Fibroblast of skin of right quadriceps (primary cell): ENCODE measurements at regions not wholly inside any gene's neighbourhood (a gene's known extent, or its start where the extent isn't known, plus 50 kb on each side); places are given as distances from the start of the nearest gene placed in this dataset.

ENCODE experiments used
- DNase-seq: peaks from one replicate; pipeline ENCODE4 v3.0.0-alpha.2; 2013

DNA sequence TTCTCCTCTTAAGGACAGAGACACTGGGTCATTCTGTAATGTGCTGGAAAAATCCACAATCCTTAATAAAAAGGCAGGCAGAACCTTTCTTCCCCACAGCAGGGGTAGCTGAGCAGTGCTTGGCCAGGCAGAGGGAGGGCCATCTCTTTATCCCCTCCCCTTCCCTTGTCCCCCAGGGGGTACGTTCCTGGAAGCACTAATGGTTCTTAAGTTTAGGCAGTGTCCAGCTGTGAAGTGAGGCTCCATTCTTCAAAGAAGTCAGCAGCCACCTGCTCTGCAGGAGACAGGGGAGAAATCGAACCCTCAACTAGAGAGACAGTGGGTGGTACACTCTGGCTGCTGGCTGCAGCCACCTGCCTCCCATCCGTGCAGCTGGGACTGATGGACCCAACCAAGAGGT lies 533.9 kb upstream of the CDH11 start:
- DNase-seq: no peak

DNA sequence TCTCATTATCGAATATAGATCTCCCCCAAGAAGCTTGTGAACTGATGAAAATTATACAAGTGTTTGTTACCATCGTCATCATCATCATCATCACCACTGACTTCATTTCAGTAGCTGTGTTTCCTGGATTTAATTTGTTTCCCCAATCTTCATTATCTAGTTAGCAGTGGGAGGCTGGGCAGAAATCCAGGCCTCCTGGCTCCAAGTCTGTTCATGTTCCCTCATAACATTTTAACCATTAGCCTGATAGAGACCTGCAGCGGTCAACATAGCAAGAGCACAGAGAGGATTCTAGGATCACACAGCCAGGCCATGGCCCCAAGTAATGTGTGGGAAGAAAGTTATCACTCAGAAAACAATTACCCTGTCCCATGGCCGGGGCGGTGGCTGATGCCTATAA lies 526.2 kb upstream of the CDH11 start:
- no peak for DNase-seq

DNA sequence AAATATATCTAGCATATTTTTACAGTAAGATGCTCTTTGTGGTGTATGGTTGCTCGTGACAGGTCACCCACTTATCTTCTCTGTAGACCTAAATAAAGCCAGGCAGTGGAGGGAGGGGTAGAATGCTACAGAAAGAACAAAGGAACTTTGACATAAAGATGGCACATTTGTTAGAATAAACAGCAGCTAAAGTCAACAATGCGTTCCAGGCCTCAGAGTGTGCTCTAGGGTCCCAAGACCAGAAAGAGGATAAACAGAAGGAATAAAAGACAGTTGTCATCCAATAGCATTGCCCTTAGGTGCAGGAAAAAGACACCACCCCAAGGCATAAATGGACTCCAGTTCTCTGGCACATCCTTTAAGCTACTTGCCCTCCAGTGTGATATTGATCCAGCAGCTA lies 523.0 kb upstream of the CDH11 start:
- no peak for DNase-seq

- DNase-seq: no peak
Observed at GRCh38 chr16:65641762-65642289, 520.0 kb upstream of the CDH11 start.

DNA sequence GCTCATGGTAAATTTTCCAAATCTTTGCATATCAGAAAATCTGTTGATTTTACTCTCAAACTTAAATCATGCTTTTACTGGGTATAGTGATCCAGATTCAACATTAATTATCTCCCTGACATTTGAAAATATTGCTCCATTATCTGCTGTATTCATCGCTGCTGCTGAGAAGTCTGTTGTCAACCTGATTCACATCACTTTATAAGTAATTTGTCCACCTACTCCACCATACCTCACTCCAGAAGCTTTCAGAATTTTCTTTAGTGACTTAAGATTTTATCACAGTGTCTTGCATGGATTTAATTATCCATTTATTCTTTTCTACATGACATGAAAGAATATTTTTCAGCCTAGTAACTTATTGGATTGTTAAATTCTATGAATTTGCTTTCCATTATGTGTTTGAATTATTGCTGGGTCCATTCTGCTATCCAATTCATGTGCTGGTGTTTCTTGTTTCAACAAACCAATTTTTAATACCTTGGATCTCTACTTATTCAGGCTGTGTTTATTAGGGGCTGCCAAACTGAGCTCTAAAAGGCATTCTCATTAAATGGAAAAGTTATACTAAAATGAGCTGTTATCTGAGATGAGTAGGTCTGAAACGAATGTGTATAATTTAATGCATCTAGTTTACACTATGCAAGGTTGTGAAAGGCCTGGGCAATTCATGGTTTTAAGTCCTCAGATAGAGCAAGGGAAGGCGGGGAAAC lies 519.3 kb upstream of the CDH11 start:
- DNase-seq: no peak

DNA sequence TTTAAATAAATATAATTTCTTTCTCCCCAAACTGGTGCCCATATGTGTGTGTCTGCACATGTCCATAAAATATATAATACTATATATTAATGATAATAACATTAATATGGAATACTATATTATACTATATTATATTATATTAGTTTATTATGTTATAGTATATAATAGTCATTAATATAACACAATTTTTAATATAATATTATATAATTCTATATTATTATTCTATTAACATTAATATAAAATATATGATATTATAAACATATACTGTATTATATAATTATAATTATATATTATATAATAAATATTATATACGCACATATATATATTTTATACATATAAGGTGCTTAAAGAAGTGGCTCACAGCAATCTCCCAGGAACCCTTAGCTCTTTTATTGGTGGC lies 513.0 kb upstream of the CDH11 start:
- no peak for DNase-seq

- no peak for DNase-seq
Observed at GRCh38 chr16:65634291-65634690, 512.4 kb upstream of the CDH11 start.

- peak; percentile 51 for DNase-seq
Observed at GRCh38 chr16:65624666-65625065, 502.8 kb upstream of the CDH11 start.

DNA sequence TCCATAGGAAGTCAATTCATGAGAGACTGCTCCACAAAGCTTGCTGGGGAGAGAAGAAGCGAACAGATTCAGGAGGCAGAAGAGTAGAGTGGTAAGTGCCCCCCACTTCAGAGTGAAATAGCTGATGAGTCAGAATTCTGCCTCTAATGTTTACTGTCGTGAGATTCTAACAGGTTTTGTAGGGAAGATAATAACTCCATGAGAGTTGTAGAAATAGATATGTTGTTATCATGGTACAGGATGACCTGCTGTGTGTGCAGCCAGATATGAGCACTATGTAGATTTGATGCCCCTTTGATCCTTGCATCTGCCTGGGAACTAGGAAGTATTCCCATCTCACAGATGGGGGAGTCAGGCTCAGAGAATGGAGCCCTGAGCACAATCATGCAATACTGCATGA lies 502.4 kb upstream of the CDH11 start:
- DNase-seq: no peak

DNA sequence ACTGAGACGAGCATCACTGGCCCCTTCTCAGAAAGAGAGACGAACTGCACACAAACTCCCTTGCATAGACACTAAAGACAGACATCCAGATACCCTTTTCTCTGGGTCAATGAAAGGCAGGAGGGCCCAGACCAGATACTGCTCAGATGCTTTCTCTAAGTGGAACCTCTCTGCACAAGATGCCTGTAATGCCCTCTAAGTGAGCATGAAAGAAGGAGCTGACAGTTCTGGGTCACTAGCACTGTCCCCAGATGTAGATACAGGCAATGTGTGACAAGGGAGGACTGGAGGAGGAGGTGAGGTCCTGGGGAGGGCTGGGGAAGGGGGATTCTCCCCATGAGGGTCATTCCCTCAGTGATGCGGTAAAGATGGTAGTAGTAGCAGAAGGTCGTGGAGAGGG lies 501.0 kb upstream of the CDH11 start:
- no peak for DNase-seq

DNA sequence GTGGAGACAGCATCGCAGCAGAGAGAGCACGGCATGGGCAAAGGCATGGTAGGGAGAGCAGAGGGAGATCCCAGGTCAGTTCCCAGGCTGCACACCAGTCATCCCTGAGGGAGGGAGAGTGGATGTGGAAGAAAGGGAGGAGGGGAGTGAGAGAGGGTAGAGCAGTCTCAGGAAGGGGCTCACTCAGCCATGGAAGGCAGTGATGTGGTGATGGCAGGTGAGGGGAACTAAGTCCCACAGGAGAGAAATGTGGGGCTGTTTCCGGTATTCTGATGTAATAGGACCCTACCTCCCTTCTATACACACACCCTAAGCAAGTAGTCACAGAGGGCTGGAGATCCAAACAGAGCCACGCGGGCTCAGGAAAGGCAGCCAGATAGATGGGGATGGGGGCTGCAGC lies 500.3 kb upstream of the CDH11 start:
- no peak for DNase-seq

- DNase-seq: no peak
Observed at GRCh38 chr16:65621640-65622039, 499.8 kb upstream of the CDH11 start.

- DNase-seq: no peak
Observed at GRCh38 chr16:65619606-65620005, 497.7 kb upstream of the CDH11 start.

- no peak for DNase-seq
Observed at GRCh38 chr16:65618931-65619330, 497.1 kb upstream of the CDH11 start.

GRCh38 chr16:65618333-65618732 lies 496.5 kb upstream of the CDH11 start:
- DNase-seq: no peak

- no peak for DNase-seq
Observed at GRCh38 chr16:65617421-65617820, 495.6 kb upstream of the CDH11 start.

- peak; percentile 17 for DNase-seq
Observed at GRCh38 chr16:65608455-65608854, 486.6 kb upstream of the CDH11 start.

GRCh38 chr16:65604771-65605170 lies 482.9 kb upstream of the CDH11 start:
- DNase-seq: no peak

- DNase-seq: peak; percentile 77
Observed at GRCh38 chr16:65601781-65602180, 479.9 kb upstream of the CDH11 start.

GRCh38 chr16:65600629-65601028 lies 478.8 kb upstream of the CDH11 start:
- DNase-seq: peak; percentile 44

DNA sequence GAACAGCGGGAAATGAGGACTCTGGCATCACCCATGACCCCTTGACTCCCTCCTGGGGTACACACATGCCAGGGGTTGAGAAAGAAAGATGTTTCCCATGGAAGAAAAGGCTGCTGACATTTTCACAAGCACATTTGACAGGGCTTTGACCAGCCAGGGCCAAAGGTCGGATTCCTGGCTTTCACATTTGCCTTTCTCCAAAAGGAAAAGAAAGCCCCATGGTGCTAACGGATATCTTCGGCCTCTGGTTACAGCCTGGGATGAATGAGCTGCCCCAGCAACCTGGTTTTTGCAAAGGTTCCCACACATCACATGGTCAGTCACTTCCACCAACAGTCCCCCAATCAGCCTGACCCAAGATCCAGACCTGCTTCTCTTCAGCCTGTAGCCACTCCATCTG lies 478.2 kb upstream of the CDH11 start:
- no peak for DNase-seq

DNA sequence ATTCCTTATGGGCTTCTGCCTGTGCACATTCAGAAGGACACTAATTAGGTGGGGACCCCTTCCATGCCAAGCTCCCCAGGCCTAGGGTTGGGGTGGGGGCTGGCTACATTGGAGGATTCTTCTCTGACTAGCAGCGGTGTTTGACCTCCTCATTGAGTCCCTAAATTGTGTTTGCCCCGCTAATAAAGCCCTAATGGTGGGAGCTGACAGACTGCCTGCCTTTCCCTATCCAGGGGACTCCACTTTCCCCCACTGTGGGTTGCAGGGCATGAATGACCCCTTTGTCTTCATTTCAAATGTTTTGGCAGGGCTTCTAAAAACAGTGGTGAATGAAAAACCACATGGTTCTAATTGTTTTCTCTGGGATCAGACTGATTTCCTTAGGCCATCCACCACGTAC lies 476.8 kb upstream of the CDH11 start:
- no peak for DNase-seq

GRCh38 chr16:65583498-65583897 lies 461.6 kb upstream of the CDH11 start:
- no peak for DNase-seq

- DNase-seq: peak; percentile 17
Observed at GRCh38 chr16:65579050-65579449, 457.2 kb upstream of the CDH11 start.

GRCh38 chr16:65576631-65577030 lies 454.8 kb upstream of the CDH11 start:
- no peak for DNase-seq
